A549 (cell line): ENCODE measurements at regions not wholly inside any gene's neighbourhood (a gene's known extent, or its start where the extent isn't known, plus 50 kb on each side); places are given as distances from the start of the nearest gene placed in this dataset.
A peak's percentile ranks its signal among the peaks of the same experiment; 100 is the strongest.

Experiments
- BCL3 ChIP-seq: fragments of >200 bp; sonication (Bioruptor Twin); formaldehyde crosslinking; IDR thresholded peaks from 3 replicates; pipeline ENCODE4 v1.6.1; 2016
- CTCF ChIP-seq: fragments of >200 bp; sonication (Bioruptor Twin); formaldehyde crosslinking; IDR thresholded peaks from 3 replicates; pipeline ENCODE4 v1.5.1; 2016
- MAFK ChIP-seq: fragments of 450-650 bp; IDR thresholded peaks from 2 replicates; pipeline ENCODE4 v1.6.1; 2014; ENCODE audit not compliant: partially characterized antibody

GRCh38 chr12:132393991-132394949 lies 64.9 kb upstream of the GALNT9 start:
- peak; percentile 95 for TF ChIP-seq MAFK
- no peak for TF ChIP-seq CTCF
- TF ChIP-seq BCL3: no peak
